PC-3 (cell line): ENCODE measurements at regions not wholly inside any gene's neighbourhood (a gene's known extent, or its start where the extent isn't known, plus 50 kb on each side); places are given as distances from the start of the nearest gene placed in this dataset.

ENCODE experiments used
- CTCF ChIP-seq: fragments of 300-600 bp; sonication (generic); conservative IDR thresholded peaks from 2 replicates; pipeline ENCODE4 v1.5.1; 2017; ENCODE audit warnings: antibody characterized with exemption, low read depth, mild to moderate bottlenecking, low read length
- EZH2 ChIP-seq: fragments of 300-600 bp; sonication (generic); IDR thresholded peaks from one replicate; pipeline ENCODE4 v1.6.1; 2017; ENCODE audit warnings: antibody characterized with exemption, mild to moderate bottlenecking, low read length; ENCODE audit not compliant: unreplicated experiment

DNA sequence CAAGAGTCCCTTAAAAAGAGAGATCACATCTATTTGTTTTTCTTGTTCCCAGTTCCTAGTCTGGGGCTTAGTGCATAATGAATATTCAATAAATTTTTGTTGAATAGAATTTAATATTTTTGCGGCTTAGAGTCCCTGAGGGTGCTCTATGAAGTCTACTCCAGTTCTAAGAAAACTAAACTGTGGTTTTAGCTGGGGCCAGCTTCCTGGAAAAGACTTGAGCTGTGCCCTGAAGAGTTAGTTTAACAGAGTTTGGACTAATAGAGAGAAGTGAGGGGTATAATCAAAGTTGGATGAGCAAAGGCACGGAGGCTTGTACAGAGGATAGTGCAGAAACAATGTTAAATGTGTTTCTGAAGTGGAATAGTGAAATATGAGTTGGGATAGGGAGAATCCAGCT is 168.9 kb downstream of the FASLG start:
- no peak for TF ChIP-seq CTCF
- TF ChIP-seq EZH2: no peak
